HG03571 (cell line): ENCODE measurements at regions not wholly inside any gene's neighbourhood (a gene's known extent, or its start where the extent isn't known, plus 50 kb on each side); places are given as distances from the start of the nearest gene placed in this dataset.

Source experiments
- ATAC-seq: cut with Tn5 transposase; IDR thresholded peaks from one replicate; pipeline ENCODE4 v1.9.1; 2021; ENCODE audit not compliant: unreplicated experiment

GRCh38 chr15:94887391-94887790 is 656.0 kb downstream of the MCTP2 start:
- no peak for ATAC-seq

- no peak for ATAC-seq
Observed at GRCh38 chr15:94889153-94889552, 657.8 kb downstream of the MCTP2 start.

GRCh38 chr15:94893091-94893490 is 661.7 kb downstream of the MCTP2 start:
- ATAC-seq: no peak

- ATAC-seq: no peak
Observed at GRCh38 chr15:94894056-94894455, 662.7 kb downstream of the MCTP2 start.

GRCh38 chr15:94909510-94909909 is 678.1 kb downstream of the MCTP2 start:
- no peak for ATAC-seq

- ATAC-seq: no peak
Observed at GRCh38 chr15:94910166-94910565, 678.8 kb downstream of the MCTP2 start.

GRCh38 chr15:94912760-94913159 is 681.4 kb downstream of the MCTP2 start:
- ATAC-seq: no peak

- ATAC-seq: no peak
Observed at GRCh38 chr15:94917068-94917467, 685.7 kb downstream of the MCTP2 start.

GRCh38 chr15:94921936-94922335 is 690.6 kb downstream of the MCTP2 start:
- no peak for ATAC-seq

GRCh38 chr15:94924057-94924456 is 692.7 kb downstream of the MCTP2 start:
- no peak for ATAC-seq

- no peak for ATAC-seq
Observed at GRCh38 chr15:94924971-94925598, 693.7 kb downstream of the MCTP2 start.

GRCh38 chr15:94925680-94926079 is 694.3 kb downstream of the MCTP2 start:
- ATAC-seq: no peak

- ATAC-seq: no peak
Observed at GRCh38 chr15:94927003-94927402, 695.6 kb downstream of the MCTP2 start.

- no peak for ATAC-seq
Observed at GRCh38 chr15:94929282-94929681, 697.9 kb downstream of the MCTP2 start.

GRCh38 chr15:94930441-94930840 is 699.1 kb downstream of the MCTP2 start:
- ATAC-seq: no peak

GRCh38 chr15:94930960-94931359 is 699.6 kb downstream of the MCTP2 start:
- ATAC-seq: no peak

GRCh38 chr15:94934440-94934839 is 703.1 kb downstream of the MCTP2 start:
- ATAC-seq: no peak

- ATAC-seq: no peak
Observed at GRCh38 chr15:94937242-94937641, 705.9 kb downstream of the MCTP2 start.

GRCh38 chr15:94943888-94944287 is 712.5 kb downstream of the MCTP2 start:
- ATAC-seq: no peak

- no peak for ATAC-seq
Observed at GRCh38 chr15:94951538-94951937, 720.2 kb downstream of the MCTP2 start.

GRCh38 chr15:94963953-94964352 is 732.6 kb downstream of the MCTP2 start:
- no peak for ATAC-seq

GRCh38 chr15:94965593-94965992 is 734.2 kb downstream of the MCTP2 start:
- no peak for ATAC-seq

- no peak for ATAC-seq
Observed at GRCh38 chr15:94968133-94968532, 736.8 kb downstream of the MCTP2 start.
